K562 (cell line): ENCODE measurements at regions not wholly inside any gene's neighbourhood (a gene's known extent, or its start where the extent isn't known, plus 50 kb on each side); places are given as distances from the start of the nearest gene placed in this dataset.

Source experiments
- ATAC-seq: fragments of 200-7000 bp; cut with Tn5 transposase; 3 replicates; pipeline ENCODE4 v1.9.1; 2020; ENCODE audit warnings: moderate library complexity
- BruUV-seq: library from RNA; stranded (reverse); fragments of 400-500 nt; replicated peaks from 2 replicates; lab custom pipeline; 2021; lab: Mats Ljungman, UMichigan
- CTCF ChIA-PET: fragments of 300-600 bp; formaldehyde crosslinking; extraction: SDS; loops from one replicate; lab custom pipeline; 2021; ENCODE audit warnings: low intra/inter-chr PET ratio; lab: Yijun Ruan, JAX
- POLR2A ChIA-PET: fragments of 300-600, 350-650 bp; sonication (Branson Sonifier 250); formaldehyde crosslinking; extraction: SDS; loops from one replicate; lab custom pipeline; 2021; ENCODE audit warnings: antibody characterized with exemption, inconsistent platforms; lab: Yijun Ruan, JAX
- DNase-seq, 4 experiments: peaks; one replicate each; pipeline versions ENCODE4 v3.0.0 to v3.0.0-alpha.2; 2011 to 2018; ENCODE audit warnings: low spot score in 3 of 4, mixed read lengths in 3 of 4; ENCODE audit errors: extremely low read depth in 1 of 4
- FAIRE-seq: peaks from 2 replicates; lab custom pipeline; 2011; peaks lifted over from hg19 to GRCh38; lab: Jason Lieb, UNC
- H2AFZ ChIP-seq: 2 replicates; pipeline ENCODE4 v1.6.0; 2011; ENCODE audit warnings: low read depth, low read length, control low read depth, inconsistent platforms
- H3K27ac ChIP-seq: fragments of 200-600 bp; 3 replicates; pipeline ENCODE4 v1.8.0; 2011; ENCODE audit warnings: low read depth, mild to moderate bottlenecking, control low read depth, inconsistent platforms, low read length, moderate library complexity, mixed read lengths; ENCODE audit errors: extremely low read depth
- H3K27me3 ChIP-seq, 2 experiments: fragments of 300-600 bp in 1 of 2; 2 replicates in 1 of 2; 3 replicates in 1 of 2; pipeline versions ENCODE4 v1.6.0 to v1.8.0; 2011; ENCODE audit warnings: inconsistent platforms in 2 of 2, low read length in 2 of 2, mild to moderate bottlenecking in 1 of 2, mixed read lengths in 1 of 2, moderate library complexity in 1 of 2; ENCODE audit not compliant: control insufficient read depth in 2 of 2, insufficient read depth in 2 of 2
- H3K36me3 ChIP-seq: fragments of 300-600 bp; 3 replicates; pipeline ENCODE4 v1.8.0; 2011; ENCODE audit warnings: mild to moderate bottlenecking, low read length, inconsistent platforms; ENCODE audit not compliant: control insufficient read depth, insufficient read depth
- H3K4me1 ChIP-seq, 2 experiments: fragments of 200-600 bp in 1 of 2; replicated peaks in 1 of 2; 2 replicates in 1 of 2; 3 replicates in 1 of 2; pipeline versions ENCODE4 v1.5.1 to v1.8.0; 2011; ENCODE audit warnings: inconsistent platforms in 2 of 2, low read length in 2 of 2, mild to moderate bottlenecking in 1 of 2, mixed read lengths in 1 of 2, moderate library complexity in 1 of 2; ENCODE audit not compliant: control insufficient read depth in 2 of 2, insufficient read depth in 2 of 2
- H3K4me2 ChIP-seq: 2 replicates; pipeline ENCODE4 v1.6.1; 2011; ENCODE audit warnings: low read length, control low read depth, inconsistent platforms, mixed read lengths; ENCODE audit not compliant: insufficient read depth
- H3K4me3 ChIP-seq: fragments of 200-600 bp; sonication (generic), shearing (Covaris generic); 2 replicates; pipeline ENCODE4 v1.5.1; 2016; ENCODE audit warnings: control low read depth, inconsistent platforms
- H3K79me2 ChIP-seq: fragments of 200-600 bp; 3 replicates; pipeline ENCODE4 v1.8.0; 2011; ENCODE audit warnings: low read length, inconsistent platforms; ENCODE audit not compliant: control insufficient read depth, insufficient read depth
- H3K9ac ChIP-seq, 2 experiments: 2 replicates each; pipeline versions ENCODE4 v1.6.0 to v1.6.1; 2011; ENCODE audit warnings: low read depth in 2 of 2, low read length in 2 of 2, control low read depth in 1 of 2, inconsistent platforms in 1 of 2, mild to moderate bottlenecking in 1 of 2, mixed read lengths in 1 of 2; ENCODE audit not compliant: insufficient read depth in 1 of 2
- H3K9me1 ChIP-seq: one replicate; pipeline ENCODE4 v1.6.0; 2011; ENCODE audit warnings: inconsistent platforms, mild to moderate bottlenecking, low read length, moderate library complexity; ENCODE audit not compliant: control insufficient read depth, insufficient read depth
- H3K9me3 ChIP-seq: replicated peaks from 2 replicates; pipeline ENCODE4 v1.5.1; 2011; ENCODE audit warnings: low read depth, low read length, inconsistent platforms; ENCODE audit not compliant: control insufficient read depth, insufficient read depth
- H4K20me1 ChIP-seq: replicated peaks from 2 replicates; pipeline ENCODE4 v1.6.1; 2011; ENCODE audit warnings: low read length, inconsistent platforms, mixed read lengths; ENCODE audit not compliant: control insufficient read depth, insufficient read depth
- COPS2 ChIP-seq: fragments of 450-650 bp; conservative IDR thresholded peaks from 2 replicates; pipeline ENCODE4 v1.6.1; 2016; ENCODE audit warnings: mild to moderate bottlenecking, moderate library complexity
- NR2F6 ChIP-seq: fragments of 450-650 bp; formaldehyde crosslinking; IDR thresholded peaks from 2 replicates; pipeline ENCODE4 v1.4.0; 2020; ENCODE audit warnings: mild to moderate bottlenecking
- PYGO2 ChIP-seq: fragments of 450-650 bp; IDR thresholded peaks from 2 replicates; pipeline ENCODE4 v1.6.1; 2016; ENCODE audit warnings: mild to moderate bottlenecking, missing genetic modification characterization, moderate library complexity, missing compliant biosample characterization
- RAD21 ChIP-seq, 2 experiments: fragments of 250-450 bp in 1 of 2; fragments of 450-650 bp in 1 of 2; sonication (Bioruptor Pico) in 1 of 2; formaldehyde crosslinking in 1 of 2; IDR thresholded peaks in 1 of 2; conservative IDR thresholded peaks in 1 of 2; 2 replicates each; pipeline versions ENCODE4 v1.4.0 to v1.8.0; 2020 to 2022; ENCODE audit warnings: mild to moderate bottlenecking in 2 of 2, moderate library complexity in 1 of 2
- XRCC3 ChIP-seq: fragments of 450-650 bp; IDR thresholded peaks from 2 replicates; pipeline ENCODE4 v1.6.1; 2017; ENCODE audit warnings: mild to moderate bottlenecking, moderate library complexity
- ZNF134 ChIP-seq: fragments of 250-450 bp; sonication (Bioruptor Pico); conservative IDR thresholded peaks from 2 replicates; pipeline ENCODE4 v1.4.0; 2020
- ZNF318 ChIP-seq, 2 experiments: fragments of 450-650 bp; IDR thresholded peaks; 2 replicates each; pipeline ENCODE4 v1.6.1; 2016; ENCODE audit warnings: mild to moderate bottlenecking in 2 of 2, borderline replicate concordance in 1 of 2, low read depth in 1 of 2, moderate library complexity in 1 of 2
- ZNF584 ChIP-seq: fragments of 200-800 bp; sonication (Bioruptor generic); IDR thresholded peaks from 2 replicates; pipeline ENCODE4 v1.6.1; 2016; ENCODE audit warnings: low read depth, mild to moderate bottlenecking, missing genetic modification characterization, missing compliant biosample characterization
- WGBS: fragments of 100-300 bp; shearing (Covaris generic); methylation state at CpG from one replicate; pipeline ENCODE4 v1.1.6; 2016; ENCODE audit warnings: low coverage, mixed read lengths; ENCODE audit not compliant: insufficient coverage; ENCODE audit errors: missing lambda C conversion rate; 5-methylcytosine and 5-hydroxymethylcytosine counted together
- in situ Hi-C: fragments of 300-500 bp; cut with MboI; formaldehyde crosslinking; loops from 4 replicates; pipeline ENCODE4 v1.15.0; 2018; ENCODE audit warnings: inconsistent platforms, mixed read lengths
- intact Hi-C: fragments of 100-400 bp; cut with micrococcal nuclease; formaldehyde crosslinking; loops from 2 replicates; pipeline ENCODE4 v1.14.2; 2022
- TF ChIP-seq, protein P1 (sequence below), 2 experiments: fragments of 450-650 bp in 1 of 2; sonication (generic) in 1 of 2; formaldehyde crosslinking in 1 of 2; IDR thresholded peaks in 1 of 2; conservative IDR thresholded peaks in 1 of 2; 2 replicates each; pipeline versions ENCODE4 v1.6.1 to v1.8.1; 2016 to 2023; ENCODE audit warnings: mild to moderate bottlenecking in 2 of 2, moderate library complexity in 2 of 2, inconsistent platforms in 1 of 2, missing genetic modification reagents in 1 of 2
- TF ChIP-seq, protein P2 (sequence below): fragments of 450-650 bp; formaldehyde crosslinking; IDR thresholded peaks from 2 replicates; pipeline ENCODE4 v1.4.0; 2020; ENCODE audit warnings: mild to moderate bottlenecking, moderate library complexity

DNA sequence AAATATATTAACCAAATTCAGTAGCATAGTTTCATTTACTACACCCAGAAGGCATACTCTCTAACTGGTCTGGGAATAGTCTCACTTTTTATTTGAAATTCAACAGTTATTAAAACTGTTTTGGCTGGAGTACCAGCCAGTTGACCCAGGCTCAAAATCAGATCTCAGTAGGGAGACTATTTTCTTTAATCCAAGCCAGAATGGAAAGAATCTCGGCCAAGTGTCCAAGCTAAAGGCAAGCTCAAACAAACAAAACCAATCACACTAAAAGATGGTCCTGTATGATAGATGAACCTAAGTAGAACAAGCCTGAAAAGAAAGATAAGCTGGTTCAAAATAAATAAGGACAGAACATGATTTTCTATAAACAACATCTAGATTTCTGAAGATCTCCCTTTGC, 259.6 kb upstream of the POM121L12 start:
- no peak for TF ChIP-seq COPS2
- TF ChIP-seq, protein P1, sequence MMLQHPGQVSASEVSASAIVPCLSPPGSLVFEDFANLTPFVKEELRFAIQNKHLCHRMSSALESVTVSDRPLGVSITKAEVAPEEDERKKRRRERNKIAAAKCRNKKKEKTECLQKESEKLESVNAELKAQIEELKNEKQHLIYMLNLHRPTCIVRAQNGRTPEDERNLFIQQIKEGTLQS (IDR thresholded peaks at IDR 0.05) = no peak
- TF ChIP-seq, protein P1 (CRISPR knock-in tag; conservative IDR thresholded peaks at IDR 0.05) = no peak
- no peak for TF ChIP-seq PYGO2 (tag)
- no peak for TF ChIP-seq RAD21 (CRISPR knock-in tag; conservative IDR thresholded peaks at IDR 0.05 in 1 of 2, IDR thresholded peaks at IDR 0.05 in 1 of 2)
- TF ChIP-seq, protein P2, sequence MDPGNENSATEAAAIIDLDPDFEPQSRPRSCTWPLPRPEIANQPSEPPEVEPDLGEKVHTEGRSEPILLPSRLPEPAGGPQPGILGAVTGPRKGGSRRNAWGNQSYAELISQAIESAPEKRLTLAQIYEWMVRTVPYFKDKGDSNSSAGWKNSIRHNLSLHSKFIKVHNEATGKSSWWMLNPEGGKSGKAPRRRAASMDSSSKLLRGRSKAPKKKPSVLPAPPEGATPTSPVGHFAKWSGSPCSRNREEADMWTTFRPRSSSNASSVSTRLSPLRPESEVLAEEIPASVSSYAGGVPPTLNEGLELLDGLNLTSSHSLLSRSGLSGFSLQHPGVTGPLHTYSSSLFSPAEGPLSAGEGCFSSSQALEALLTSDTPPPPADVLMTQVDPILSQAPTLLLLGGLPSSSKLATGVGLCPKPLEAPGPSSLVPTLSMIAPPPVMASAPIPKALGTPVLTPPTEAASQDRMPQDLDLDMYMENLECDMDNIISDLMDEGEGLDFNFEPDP (CRISPR knock-in tag) = no peak
- no peak for TF ChIP-seq ZNF318 (IDR thresholded peaks at IDR 0.05; ENCODE audit: borderline replicate concordance in 1 of 2, low read depth in 1 of 2)
- TF ChIP-seq XRCC3 = no peak
- no peak for TF ChIP-seq ZNF134 (CRISPR knock-in tag)
- no peak for TF ChIP-seq NR2F6 (CRISPR knock-in tag)
- TF ChIP-seq ZNF584 (CRISPR knock-in tag) = no peak
- no peak for DNase-seq
- in situ Hi-C loops = no loop called here

More for the DNA sequence above, 259.6 kb upstream of the POM121L12 start:
- intact Hi-C loops = no loop called here
- FAIRE-seq = no peak
- Histone ChIP-seq H3K4me3 (no peak overlapping the region), H3K36me3 (no peaks in the 10 kb centered on the region), H3K79me2 (no peaks in the 10 kb centered on the region), H3K27ac (no peak overlapping the region), H3K9ac (no peak overlapping the region), H3K9me1 (no peaks in the 10 kb centered on the region), H4K20me1 (no peaks in the 10 kb centered on the region), H3K27me3 (no peaks in the 10 kb centered on the region), H2AFZ (no peak overlapping the region), H3K9me3 (peaks cover 2% of the 10 kb centered on the region), H3K4me2 (no peak overlapping the region), H3K4me1 (no peaks in the 10 kb centered on the region)
- ChIA-PET CTCF (no interaction called here), POLR2A (no interaction called here)
- no TSS peak for BruUV-seq
- 0% methylated on average over 1 of the region's 1 CpG for WGBS
- ATAC-seq = no peak
